ENCODE measurements at regions not wholly inside any gene's neighbourhood (a gene's known extent, or its start where the extent isn't known, plus 50 kb on each side); places are given as distances from the start of the nearest gene placed in this dataset.
"Not testable (repeated sequence)": the region's sequence is repeated elsewhere in the genome, so short reads cannot be mapped to it uniquely, and the experiment has no call there.

- Mint-ChIP-seq H3K27ac (ENCODE audit: unreplicated experiment) (no peak overlapping the region), H3K27me3 (ENCODE audit: low read depth) (peaks cover 11% of the 10 kb centered on the region), H3K4me1 (ENCODE audit: low read depth) (no peaks in the 10 kb centered on the region), H3K9me3 (ENCODE audit: low read depth) (no peaks in the 10 kb centered on the region), H3K4me3 (ENCODE audit: unreplicated experiment) (no peak overlapping the region), H3K36me3 (ENCODE audit: low read depth) (peaks cover 2% of the 10 kb centered on the region)
- no peak for TF ChIP-seq CTCF (IDR thresholded peaks at IDR 0.05)
- no peak for DNase-seq (ENCODE audit: low spot score)
Observed at GRCh38 chr6:6091608-6092002, 84.9 kb upstream of the NRN1 start.

GRCh38 chr6:6090861-6091607 is 84.3 kb upstream of the NRN1 start:
- peaks cover 11% of the 10 kb centered on the region for H3K27me3 Mint-ChIP-seq (ENCODE audit: low read depth)
- no peaks in the 10 kb centered on the region for H3K9me3 Mint-ChIP-seq (ENCODE audit: low read depth)
- H3K4me3 Mint-ChIP-seq (ENCODE audit: unreplicated experiment) = no peak overlapping the region
- H3K4me1 Mint-ChIP-seq (ENCODE audit: low read depth) = no peaks in the 10 kb centered on the region
- DNase-seq (ENCODE audit: low spot score) = no peak
- H3K27ac Mint-ChIP-seq (ENCODE audit: unreplicated experiment) = no peak overlapping the region
- no peak for TF ChIP-seq CTCF (IDR thresholded peaks at IDR 0.05)
- H3K36me3 Mint-ChIP-seq (ENCODE audit: low read depth) = peaks cover 2% of the 10 kb centered on the region

- Mint-ChIP-seq H3K9me3 (ENCODE audit: low read depth) (peaks cover 14% of the 10 kb centered on the region), H3K36me3 (ENCODE audit: low read depth) (peaks cover 3% of the 10 kb centered on the region), H3K4me3 (ENCODE audit: unreplicated experiment) (no peak overlapping the region), H3K4me1 (ENCODE audit: low read depth) (no peaks in the 10 kb centered on the region), H3K27ac (ENCODE audit: unreplicated experiment) (no peak overlapping the region), H3K27me3 (ENCODE audit: low read depth) (peaks cover 14% of the 10 kb centered on the region)
- TF ChIP-seq CTCF (IDR thresholded peaks at IDR 0.05) = no peak
- no peak for DNase-seq (ENCODE audit: low spot score)
Observed at GRCh38 chr6:6085928-6086668, 79.4 kb upstream of the NRN1 start.

DNA sequence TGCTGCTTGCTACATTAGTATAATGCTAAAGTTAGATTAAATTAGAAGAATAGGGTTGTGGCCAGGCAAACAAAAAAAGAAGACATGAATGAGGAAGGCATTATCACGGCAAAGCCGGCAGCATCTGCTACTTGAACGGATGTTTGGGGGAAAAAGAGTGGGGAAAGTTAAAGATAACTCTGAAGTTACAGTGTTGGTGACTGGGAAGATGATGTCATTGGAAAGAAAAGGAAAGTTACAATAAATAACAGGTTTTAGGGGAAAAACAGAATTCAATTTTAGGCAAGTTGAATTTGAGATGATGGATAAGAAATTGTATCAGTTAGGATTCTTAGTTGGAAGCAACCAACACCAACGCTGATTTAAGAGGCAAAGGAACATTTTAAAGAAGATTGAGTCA is 74.2 kb upstream of the NRN1 start:
- Mint-ChIP-seq H3K27me3 (ENCODE audit: low read depth) (peaks cover 27% of the 10 kb centered on the region), H3K9me3 (ENCODE audit: low read depth) (peaks cover 14% of the 10 kb centered on the region)
- no peak for TF ChIP-seq CTCF (IDR thresholded peaks at IDR 0.05)

DNA sequence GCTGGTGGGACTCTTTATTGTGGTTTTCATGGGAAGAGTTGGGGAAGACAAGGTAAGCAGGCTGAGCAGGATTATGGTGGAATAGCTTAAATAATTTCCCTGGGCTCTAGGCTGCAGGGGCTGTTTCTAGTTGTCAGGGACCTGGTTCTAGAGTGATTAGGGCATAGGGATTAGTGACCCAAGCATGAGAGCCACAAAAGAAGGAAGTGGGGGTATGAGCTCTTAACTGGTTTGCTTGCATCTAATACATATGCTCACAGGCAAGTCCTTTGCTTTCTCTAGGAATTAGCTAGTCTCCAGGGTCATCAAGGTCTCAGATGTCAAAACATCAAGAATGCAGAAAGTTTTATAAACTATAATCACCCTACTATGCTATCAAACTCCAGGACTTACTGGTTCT is 67.5 kb upstream of the NRN1 start:
- no peak for TF ChIP-seq CTCF (IDR thresholded peaks at IDR 0.05)
- Mint-ChIP-seq H3K36me3 (ENCODE audit: low read depth) (peaks cover 2% of the 10 kb centered on the region), H3K27me3 (ENCODE audit: low read depth) (peaks cover 31% of the 10 kb centered on the region), H3K4me3 (ENCODE audit: unreplicated experiment) (no peak overlapping the region), H3K4me1 (ENCODE audit: low read depth) (no peaks in the 10 kb centered on the region), H3K9me3 (ENCODE audit: low read depth) (peaks cover 12% of the 10 kb centered on the region), H3K27ac (ENCODE audit: unreplicated experiment) (no peak overlapping the region)
- DNase-seq (ENCODE audit: low spot score) = no peak

More for the DNA sequence above, 74.2 kb upstream of the NRN1 start:
- H3K36me3 Mint-ChIP-seq (ENCODE audit: low read depth) = peaks cover 2% of the 10 kb centered on the region
- no peak for DNase-seq (ENCODE audit: low spot score)
- H3K4me1 Mint-ChIP-seq (ENCODE audit: low read depth) = no peaks in the 10 kb centered on the region
- H3K4me3 Mint-ChIP-seq (ENCODE audit: unreplicated experiment) = no peak overlapping the region
- H3K27ac Mint-ChIP-seq (ENCODE audit: unreplicated experiment) = no peak overlapping the region

- DNase-seq (ENCODE audit: low spot score); H3K4me3 Mint-ChIP-seq (ENCODE audit: unreplicated experiment); H3K27ac Mint-ChIP-seq (ENCODE audit: unreplicated experiment); H3K4me1 Mint-ChIP-seq (ENCODE audit: low read depth); H3K36me3 Mint-ChIP-seq (ENCODE audit: low read depth): not testable (repeated sequence)
- Mint-ChIP-seq H3K27me3 (ENCODE audit: low read depth) (peaks cover 16% of the 10 kb centered on the region), H3K9me3 (ENCODE audit: low read depth) (peaks cover 27% of the 10 kb centered on the region)
Observed at GRCh38 chr6:6068157-6068556, 61.4 kb upstream of the NRN1 start.

Measured in chondrocyte (in vitro differentiated cells).